D721Med (cell line): ENCODE measurements at regions not wholly inside any gene's neighbourhood (a gene's known extent, or its start where the extent isn't known, plus 50 kb on each side); places are given as distances from the start of the nearest gene placed in this dataset.

Experiments
- DNase-seq: peaks from one replicate; pipeline ENCODE4 v3.0.0; 2011; ENCODE audit warnings: low spot score; ENCODE audit not compliant: insufficient read length
- FAIRE-seq: peaks from 2 replicates; lab custom pipeline; 2011; peaks lifted over from hg19 to GRCh38; lab: Jason Lieb, UNC
- CTCF ChIP-seq: IDR thresholded peaks from 2 replicates; pipeline ENCODE4 v1.5.1; 2012; ENCODE audit warnings: mild to moderate bottlenecking, control low read depth; ENCODE audit not compliant: insufficient read depth; ENCODE audit errors: missing control alignments

- no peak for FAIRE-seq
- DNase-seq, result no peak
These were observed 792.1 kb upstream of the ARGLU1 start for GRCh38 chr13:107360010-107360409.

GRCh38 chr13:107358866-107359265 is 790.9 kb upstream of the ARGLU1 start:
- TF ChIP-seq CTCF, result no peak
- FAIRE-seq (no peak), DNase-seq (no peak)

More at GRCh38 chr13:107360010-107360409, 792.1 kb upstream of the ARGLU1 start:
- TF ChIP-seq CTCF, result no peak

- DNase-seq (no peak), FAIRE-seq (no peak)
- TF ChIP-seq CTCF, result no peak
These were observed 783.4 kb upstream of the ARGLU1 start for GRCh38 chr13:107351305-107351704.

- no peak for TF ChIP-seq CTCF
- DNase-seq (no peak), FAIRE-seq (no peak)
These were observed 781.0 kb upstream of the ARGLU1 start for GRCh38 chr13:107348925-107349324.

- DNase-seq, result no peak
- no peak for TF ChIP-seq CTCF
These were observed 780.5 kb upstream of the ARGLU1 start for GRCh38 chr13:107348471-107348870.

GRCh38 chr13:107347641-107348369 is 779.9 kb upstream of the ARGLU1 start:
- FAIRE-seq, result no peak
- no peak for TF ChIP-seq CTCF
- no peak for DNase-seq

More at GRCh38 chr13:107348471-107348870, 780.5 kb upstream of the ARGLU1 start:
- FAIRE-seq, result no peak

- FAIRE-seq (no peak), DNase-seq (no peak)
- TF ChIP-seq CTCF, result no peak
These were observed 774.8 kb upstream of the ARGLU1 start for GRCh38 chr13:107342747-107343146.
